ENCODE measurements at regions not wholly inside any gene's neighbourhood (a gene's known extent, or its start where the extent isn't known, plus 50 kb on each side); places are given as distances from the start of the nearest gene placed in this dataset.

DNA sequence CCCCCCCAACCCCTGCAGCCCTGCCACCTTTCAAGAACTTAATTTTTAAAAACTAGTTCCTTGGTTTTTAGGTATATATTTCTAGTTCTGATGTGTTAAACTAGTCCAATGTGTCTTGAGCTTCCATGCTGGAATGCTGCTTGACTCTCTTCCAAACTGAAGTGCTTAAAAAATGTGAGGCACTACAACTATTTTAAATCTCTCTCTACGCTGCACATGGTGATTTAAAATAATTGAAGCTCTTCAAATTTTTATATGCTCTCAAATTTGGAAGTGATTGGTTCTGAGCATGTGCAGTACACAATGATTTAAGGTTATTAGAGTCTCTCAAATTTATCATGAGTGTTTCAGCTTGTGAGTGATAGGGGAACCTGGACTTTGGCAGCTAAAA lies 192.6 kb upstream of the ZEB2 start:
- TF ChIP-seq, protein P1, sequence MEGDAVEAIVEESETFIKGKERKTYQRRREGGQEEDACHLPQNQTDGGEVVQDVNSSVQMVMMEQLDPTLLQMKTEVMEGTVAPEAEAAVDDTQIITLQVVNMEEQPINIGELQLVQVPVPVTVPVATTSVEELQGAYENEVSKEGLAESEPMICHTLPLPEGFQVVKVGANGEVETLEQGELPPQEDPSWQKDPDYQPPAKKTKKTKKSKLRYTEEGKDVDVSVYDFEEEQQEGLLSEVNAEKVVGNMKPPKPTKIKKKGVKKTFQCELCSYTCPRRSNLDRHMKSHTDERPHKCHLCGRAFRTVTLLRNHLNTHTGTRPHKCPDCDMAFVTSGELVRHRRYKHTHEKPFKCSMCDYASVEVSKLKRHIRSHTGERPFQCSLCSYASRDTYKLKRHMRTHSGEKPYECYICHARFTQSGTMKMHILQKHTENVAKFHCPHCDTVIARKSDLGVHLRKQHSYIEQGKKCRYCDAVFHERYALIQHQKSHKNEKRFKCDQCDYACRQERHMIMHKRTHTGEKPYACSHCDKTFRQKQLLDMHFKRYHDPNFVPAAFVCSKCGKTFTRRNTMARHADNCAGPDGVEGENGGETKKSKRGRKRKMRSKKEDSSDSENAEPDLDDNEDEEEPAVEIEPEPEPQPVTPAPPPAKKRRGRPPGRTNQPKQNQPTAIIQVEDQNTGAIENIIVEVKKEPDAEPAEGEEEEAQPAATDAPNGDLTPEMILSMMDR (IDR thresholded peaks at IDR 0.05), result no peak
- no peak for TF ChIP-seq POLR2A (IDR thresholded peaks at IDR 0.05)
